ENCODE measurements at regions not wholly inside any gene's neighbourhood (a gene's known extent, or its start where the extent isn't known, plus 50 kb on each side); places are given as distances from the start of the nearest gene placed in this dataset.

DNA sequence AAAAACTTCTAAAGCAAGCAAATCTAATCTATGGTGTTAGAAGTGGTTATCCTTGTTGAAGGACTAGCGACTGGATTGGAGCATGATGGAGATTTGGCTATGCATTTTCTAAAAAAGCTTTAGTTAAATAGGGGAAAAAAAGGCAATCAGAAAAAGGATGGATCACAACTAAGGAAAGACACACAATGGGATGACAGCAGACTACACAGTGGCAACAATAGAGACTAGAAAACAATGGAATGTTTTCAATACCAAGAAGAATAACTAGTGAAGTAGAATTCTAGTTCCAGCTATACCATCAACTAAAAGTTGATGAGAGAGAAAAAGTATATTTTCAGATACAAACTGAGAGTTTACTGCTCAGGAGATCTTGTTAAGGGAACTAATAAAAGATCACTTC, 605.8 kb downstream of the PTPRU start:
- TF ChIP-seq EZH2 (IDR thresholded peaks at IDR 0.05) (no peak), CTCF (IDR thresholded peaks at IDR 0.05) (no peak)

Measured in neural progenitor cell (in vitro differentiated cells).